Neuronal stem cell (in vitro differentiated cells): ENCODE measurements at regions not wholly inside any gene's neighbourhood (a gene's known extent, or its start where the extent isn't known, plus 50 kb on each side); places are given as distances from the start of the nearest gene placed in this dataset.

ENCODE experiments used
- DNase-seq: peaks from one replicate; pipeline ENCODE4 v3.0.0-alpha.2; 2013; ENCODE audit warnings: low spot score
- H2AFZ ChIP-seq: one replicate; pipeline ENCODE4 v1.6.1; 2013; ENCODE audit warnings: mild to moderate bottlenecking, low read length, inconsistent platforms
- H2AK5ac ChIP-seq: 2 replicates; pipeline ENCODE4 v1.6.1; 2013; ENCODE audit warnings: low read depth, mild to moderate bottlenecking, inconsistent platforms, low read length, moderate library complexity, mixed read lengths
- H2BK120ac ChIP-seq: 2 replicates; pipeline ENCODE4 v1.6.1; 2013; ENCODE audit warnings: low read depth, mild to moderate bottlenecking, inconsistent platforms, low read length, moderate library complexity, mixed read lengths
- H2BK12ac ChIP-seq: one replicate; pipeline ENCODE4 v1.6.1; 2013; ENCODE audit warnings: low read length, inconsistent platforms
- H2BK15ac ChIP-seq: 2 replicates; pipeline ENCODE4 v1.6.1; 2013; ENCODE audit warnings: mild to moderate bottlenecking, low read length, inconsistent platforms, mixed read lengths
- H2BK5ac ChIP-seq: one replicate; pipeline ENCODE4 v1.6.1; 2013; ENCODE audit warnings: inconsistent platforms, mild to moderate bottlenecking, low read length, moderate library complexity
- H3K14ac ChIP-seq: one replicate; pipeline ENCODE4 v1.6.1; 2013; ENCODE audit warnings: low read length, inconsistent platforms
- H3K18ac ChIP-seq: 2 replicates; pipeline ENCODE4 v1.6.1; 2013; ENCODE audit warnings: low read length, inconsistent platforms
- H3K23ac ChIP-seq: 2 replicates; pipeline ENCODE4 v1.6.1; 2013; ENCODE audit warnings: low read depth, mild to moderate bottlenecking, mixed read lengths, low read length, inconsistent platforms; ENCODE audit not compliant: poor library complexity
- H3K27ac ChIP-seq: replicated peaks from 3 replicates; pipeline ENCODE4 v1.5.1; 2013; ENCODE audit warnings: low read length, inconsistent platforms
- H3K27me3 ChIP-seq, 3 experiments: 2 replicates each; pipeline ENCODE4 v1.6.1; 2013; ENCODE audit warnings: low read length in 3 of 3, mild to moderate bottlenecking in 2 of 3, inconsistent platforms in 1 of 3, low read depth in 1 of 3, mixed read lengths in 1 of 3, moderate library complexity in 1 of 3; ENCODE audit not compliant: control insufficient read depth in 3 of 3, insufficient read depth in 3 of 3
- H3K36me3 ChIP-seq, 2 donors: replicated peaks in 1 of 2; 2 replicates each; pipeline ENCODE4 v1.6.1; 2013; ENCODE audit warnings: low read length in 2 of 2; ENCODE audit not compliant: control insufficient read depth in 2 of 2, insufficient read depth in 2 of 2
- H3K4ac ChIP-seq: 2 replicates; pipeline ENCODE4 v1.6.1; 2013; ENCODE audit warnings: inconsistent platforms, mild to moderate bottlenecking, low read length, moderate library complexity
- H3K4me1 ChIP-seq, 2 donors: 1 replicate in 1 of 2; 2 replicates in 1 of 2; pipeline ENCODE4 v1.6.1; 2013; ENCODE audit warnings: low read length in 2 of 2, low read depth in 1 of 2; ENCODE audit not compliant: control insufficient read depth in 2 of 2, insufficient read depth in 1 of 2
- H3K4me2 ChIP-seq: one replicate; pipeline ENCODE4 v1.6.1; 2013; ENCODE audit warnings: mild to moderate bottlenecking, low read length, inconsistent platforms; ENCODE audit not compliant: insufficient read depth, poor library complexity, severe bottlenecking
- H3K4me3 ChIP-seq, 2 donors: 2 replicates each; pipeline ENCODE4 v1.5.1; 2013; ENCODE audit warnings: low read length in 2 of 2, mild to moderate bottlenecking in 2 of 2, inconsistent platforms in 1 of 2, moderate library complexity in 1 of 2
- H3K79me1 ChIP-seq: one replicate; pipeline ENCODE4 v1.6.1; 2013; ENCODE audit warnings: low read depth, mild to moderate bottlenecking, inconsistent platforms, low read length, moderate library complexity
- H3K9ac ChIP-seq: one replicate; pipeline ENCODE4 v1.6.1; 2013; ENCODE audit warnings: mild to moderate bottlenecking, low read depth, low read length, inconsistent platforms; ENCODE audit not compliant: poor library complexity
- H3K9me3 ChIP-seq, 2 donors: replicated peaks in 1 of 2; 2 replicates each; pipeline versions ENCODE3 to v1.6.1; 2013; ENCODE audit warnings: low read length in 2 of 2, mild to moderate bottlenecking in 2 of 2, inconsistent platforms in 1 of 2, low read depth in 1 of 2, mixed read lengths in 1 of 2, moderate library complexity in 1 of 2; ENCODE audit not compliant: control insufficient read depth in 2 of 2, insufficient read depth in 1 of 2
- H4K8ac ChIP-seq: one replicate; pipeline ENCODE4 v1.6.1; 2013; ENCODE audit warnings: low read depth, mild to moderate bottlenecking, inconsistent platforms, low read length, moderate library complexity
- H4K91ac ChIP-seq: one replicate; pipeline ENCODE4 v1.6.1; 2013; ENCODE audit warnings: low read length, low read depth, mild to moderate bottlenecking, inconsistent platforms; ENCODE audit not compliant: poor library complexity
- WGBS, 2 donors: extraction: QIAGEN DNeasy Blood & Tissue Kit; methylation state at CpG; one replicate each; pipeline ENCODE4 v1.1.7; 2013; ENCODE audit warnings: missing lambda C conversion rate in 2 of 2, mixed read lengths in 1 of 2; ENCODE audit not compliant: insufficient read length in 2 of 2, insufficient replicate concordance in 1 of 2; ENCODE audit errors: extremely low coverage in 2 of 2; 5-methylcytosine and 5-hydroxymethylcytosine counted together

- no peak overlapping the region for H2AK5ac ChIP-seq
- no peak overlapping the region for H2BK120ac ChIP-seq
- H3K18ac ChIP-seq: no peak overlapping the region
- H3K4me3 ChIP-seq: no peak overlapping the region
- H3K36me3 ChIP-seq: no peaks in the 10 kb centered on the region
- no peak for DNase-seq
- no peak overlapping the region for H3K9ac ChIP-seq
- no peak overlapping the region for H3K23ac ChIP-seq
- H2BK12ac ChIP-seq: no peak overlapping the region
- no peaks in the 10 kb centered on the region for H3K27me3 ChIP-seq
- no peak overlapping the region for H3K14ac ChIP-seq
- no peak overlapping the region for H4K8ac ChIP-seq
- no peak overlapping the region for H3K27ac ChIP-seq
- no peak overlapping the region for H4K91ac ChIP-seq
- H2BK15ac ChIP-seq: no peak overlapping the region
- no peak overlapping the region for H3K4me2 ChIP-seq
- peaks cover 0 to 2% of the 10 kb centered on the region in 2 donors for H3K4me1 ChIP-seq
- H3K79me1 ChIP-seq: no peaks in the 10 kb centered on the region
- no CpG with 5 or more reads among the region's 2 CpGs for WGBS, 2 donors
- no peak overlapping the region for H2BK5ac ChIP-seq
- H3K4ac ChIP-seq: no peak overlapping the region
- no peak overlapping the region for H2AFZ ChIP-seq
- H3K9me3 ChIP-seq: no peaks in the 10 kb centered on the region
These were observed 187.1 kb upstream of the CACNA1E start for GRCh38 chr1:181296180-181296579.

- H3K4me1 ChIP-seq: no peaks in the 10 kb centered on the region
- H2BK5ac ChIP-seq: no peak overlapping the region
- peak overlapping the region; percentile 87 for H3K14ac ChIP-seq
- H3K4me2 ChIP-seq: no peak overlapping the region
- H2BK12ac ChIP-seq: no peak overlapping the region
- no peak overlapping the region for H2BK15ac ChIP-seq
- H4K8ac ChIP-seq: no peak overlapping the region
- no peak overlapping the region for H2AFZ ChIP-seq
- no peak overlapping the region for H3K23ac ChIP-seq
- no peak for DNase-seq
- no peak overlapping the region for H3K18ac ChIP-seq
- no peak overlapping the region for H3K4me3 ChIP-seq
- H3K27ac ChIP-seq: no peak overlapping the region
- no peak overlapping the region for H3K4ac ChIP-seq
- no peaks in the 10 kb centered on the region for H3K79me1 ChIP-seq
- H2AK5ac ChIP-seq: no peak overlapping the region
- no peak overlapping the region for H4K91ac ChIP-seq
- H3K9me3 ChIP-seq: no peaks in the 10 kb centered on the region
- no peaks in the 10 kb centered on the region for H3K36me3 ChIP-seq
- no CpG with 5 or more reads among the region's 3 CpGs for WGBS, 2 donors
- no peak overlapping the region for H3K9ac ChIP-seq
- no peak overlapping the region for H2BK120ac ChIP-seq
- H3K27me3 ChIP-seq: no peaks in the 10 kb centered on the region
These were observed 175.2 kb upstream of the CACNA1E start for GRCh38 chr1:181308098-181308497.

- Histone ChIP-seq H2AFZ (no peak overlapping the region), H3K18ac (no peak overlapping the region), H4K8ac (no peak overlapping the region), H3K9ac (no peak overlapping the region), H3K4me2 (no peak overlapping the region), H3K27me3 (peaks cover 0 to 6% (median 3%) of the 10 kb centered on the region in 3 experiments), H3K23ac (no peak overlapping the region), H3K4me1 (peaks cover 7 to 8% of the 10 kb centered on the region in 2 donors), H3K4me3 (no peak overlapping the region), H3K4ac (no peak overlapping the region), H2AK5ac (no peak overlapping the region), H3K79me1 (no peaks in the 10 kb centered on the region), H3K14ac (no peak overlapping the region), H2BK12ac (no peak overlapping the region), H3K9me3 (no peaks in the 10 kb centered on the region), H4K91ac (no peak overlapping the region), H3K36me3 (no peaks in the 10 kb centered on the region), H2BK120ac (no peak overlapping the region), H2BK15ac (no peak overlapping the region), H3K27ac (no peak overlapping the region), H2BK5ac (no peak overlapping the region)
- no CpG with 5 or more reads among the region's 2 CpGs for WGBS, 2 donors
- DNase-seq: no peak
These were observed 172.8 kb upstream of the CACNA1E start for GRCh38 chr1:181310560-181310959.

- Histone ChIP-seq H3K27ac (no peak overlapping the region), H3K79me1 (no peaks in the 10 kb centered on the region), H3K4ac (no peak overlapping the region), H3K9me3 (peaks cover 0 to 3% of the 10 kb centered on the region in 2 donors), H3K27me3 (peaks cover 5 to 28% (median 26%) of the 10 kb centered on the region in 3 experiments), H3K18ac (no peak overlapping the region), H2BK5ac (no peak overlapping the region), H4K91ac (no peak overlapping the region), H3K4me2 (no peak overlapping the region), H2BK120ac (no peak overlapping the region), H2AFZ (no peak overlapping the region), H3K4me3 (no peak overlapping the region), H3K36me3 (no peaks in the 10 kb centered on the region), H3K23ac (no peak overlapping the region), H2BK12ac (no peak overlapping the region), H3K4me1 (peaks cover 8 to 10% of the 10 kb centered on the region in 2 donors), H3K9ac (no peak overlapping the region), H3K14ac (no peak overlapping the region), H2BK15ac (no peak overlapping the region), H2AK5ac (no peak overlapping the region), H4K8ac (no peak overlapping the region)
- no peak for DNase-seq
- WGBS, 2 donors: no CpG with 5 or more reads among the region's 4 CpGs
These were observed 170.4 kb upstream of the CACNA1E start for GRCh38 chr1:181312946-181313345.
